Skin epidermis (tissue), 12 donors: ENCODE measurements at regions not wholly inside any gene's neighbourhood (a gene's known extent, or its start where the extent isn't known, plus 50 kb on each side); places are given as distances from the start of the nearest gene placed in this dataset.
A peak's percentile ranks its signal among the peaks of the same experiment; 100 is the strongest.
"Not testable (repeated sequence)": the region's sequence is repeated elsewhere in the genome, so short reads cannot be mapped to it uniquely, and the experiment has no call there.

ENCODE experiments used
- H3K27ac ChIP-seq, 21 experiments: fragments of 200-600 bp; sonication (generic) in 11 of 21; one replicate each; pipeline ENCODE4 v1.5.0; 2020; ENCODE audit warnings: mild to moderate bottlenecking in 3 of 21, inconsistent platforms in 2 of 21, moderate library complexity in 2 of 21
- H3K4me3 ChIP-seq, 7 experiments: fragments of 200-600 bp; sonication (generic) in 2 of 7; one replicate each; pipeline ENCODE4 v1.5.0; 2020; ENCODE audit warnings: inconsistent platforms in 2 of 7, mild to moderate bottlenecking in 2 of 7, moderate library complexity in 1 of 7

DNA sequence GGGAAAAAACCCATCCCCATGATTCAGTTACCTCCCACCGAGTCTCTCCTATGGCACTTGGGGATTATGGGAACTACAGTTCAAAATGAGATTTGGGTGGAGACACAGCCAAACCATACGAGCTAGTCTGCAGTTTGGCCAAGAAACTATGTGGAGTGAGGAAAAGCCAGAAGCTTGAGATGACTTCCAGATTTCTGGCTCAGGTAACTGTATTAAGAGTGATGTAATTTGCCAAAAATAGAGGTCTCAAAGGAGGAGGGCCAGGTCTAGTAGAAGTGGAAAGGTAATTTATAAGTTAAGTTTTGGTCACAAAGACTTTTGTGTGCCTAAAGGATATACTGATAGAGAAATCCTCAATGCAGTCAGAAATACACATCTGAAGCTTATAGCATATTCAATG, 279.7 kb upstream of the MGMT start:
- no peak overlapping the region for H3K4me3 ChIP-seq
- no peak overlapping the region for H3K27ac ChIP-seq

DNA sequence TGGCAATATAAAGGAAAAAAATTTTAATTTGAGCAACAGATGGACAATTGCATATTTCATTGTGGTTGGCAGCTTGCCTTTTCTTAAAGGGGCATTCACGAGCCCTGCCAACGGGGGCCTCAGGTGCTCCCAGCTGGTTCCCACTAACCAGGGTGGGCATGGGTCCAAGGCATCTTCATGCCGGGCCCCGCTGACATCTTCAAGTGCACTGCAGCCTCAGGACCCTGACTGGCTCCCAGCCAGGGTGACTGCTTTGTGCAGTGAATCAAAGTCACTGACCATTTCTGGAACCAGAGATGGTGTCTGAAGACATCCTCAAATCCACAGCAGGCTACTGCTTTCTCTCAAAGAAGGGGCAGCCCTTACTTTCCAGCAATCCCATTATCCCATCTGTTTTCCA, 275.2 kb upstream of the MGMT start:
- Histone ChIP-seq H3K4me3 (no peak overlapping the region), H3K27ac (no peak overlapping the region)

DNA sequence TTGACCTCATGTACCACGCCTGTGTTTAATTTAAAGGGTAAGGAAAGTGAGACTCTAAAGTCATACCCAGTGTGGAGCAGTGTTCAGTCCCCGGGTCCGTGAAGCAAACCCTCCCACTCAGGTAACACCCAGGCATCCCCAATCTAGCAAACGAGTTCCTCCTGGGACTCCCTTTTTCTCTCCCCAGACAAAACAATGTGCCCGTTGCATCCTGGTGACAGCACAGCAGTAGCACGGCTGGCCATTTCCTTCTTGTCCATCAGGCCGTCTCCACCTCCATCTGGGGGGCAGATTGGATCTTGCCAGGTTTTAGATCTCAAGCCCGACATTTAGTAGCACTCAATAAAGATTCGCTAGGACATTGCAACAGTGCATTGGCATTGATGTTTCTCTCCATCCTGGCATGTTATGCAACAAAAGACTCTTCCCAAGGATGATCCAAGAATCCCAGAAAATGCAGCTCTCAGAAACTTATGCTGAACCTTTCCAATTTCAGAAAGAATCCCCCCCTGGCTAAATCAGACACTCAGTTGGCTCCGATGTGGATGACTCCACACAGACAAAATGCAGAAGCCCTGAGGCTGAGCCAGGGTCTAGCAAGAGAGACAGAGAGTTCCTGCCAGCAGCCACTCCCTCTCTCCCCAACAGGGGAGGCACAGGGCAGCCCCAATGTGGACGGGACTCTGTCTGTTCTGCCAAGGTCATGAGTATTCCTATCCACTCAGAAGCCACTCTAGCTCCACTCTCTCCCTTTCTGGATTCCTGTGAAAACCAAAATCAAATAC, 274.5 kb upstream of the MGMT start:
- no peak overlapping the region for H3K4me3 ChIP-seq
- H3K27ac ChIP-seq = peak overlapping the region in 3 of 21 experiments; percentile 11 to 63 (median 43)

DNA sequence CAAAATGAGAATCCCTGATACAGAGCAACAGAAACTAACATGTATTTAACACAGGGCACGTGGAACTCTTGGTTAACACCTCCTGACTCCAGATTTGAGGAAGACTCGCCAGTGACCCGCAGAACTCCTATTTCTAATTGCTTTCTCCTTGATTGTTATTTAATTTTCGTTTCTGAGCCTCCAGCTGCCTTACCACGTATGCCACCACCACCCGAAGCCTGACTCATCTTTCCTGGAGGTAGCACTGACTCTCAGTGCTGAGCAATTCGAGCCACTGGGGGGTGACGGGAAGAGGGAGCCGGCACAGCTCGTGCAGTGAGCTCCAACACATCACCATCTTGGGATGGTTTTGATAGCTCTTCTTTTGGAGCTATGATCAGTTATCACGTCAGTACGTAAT, 273.9 kb upstream of the MGMT start:
- Histone ChIP-seq H3K27ac (peak overlapping the region in 3 of 21 experiments; percentile 11 to 63 (median 43)), H3K4me3 (no peak overlapping the region)

DNA sequence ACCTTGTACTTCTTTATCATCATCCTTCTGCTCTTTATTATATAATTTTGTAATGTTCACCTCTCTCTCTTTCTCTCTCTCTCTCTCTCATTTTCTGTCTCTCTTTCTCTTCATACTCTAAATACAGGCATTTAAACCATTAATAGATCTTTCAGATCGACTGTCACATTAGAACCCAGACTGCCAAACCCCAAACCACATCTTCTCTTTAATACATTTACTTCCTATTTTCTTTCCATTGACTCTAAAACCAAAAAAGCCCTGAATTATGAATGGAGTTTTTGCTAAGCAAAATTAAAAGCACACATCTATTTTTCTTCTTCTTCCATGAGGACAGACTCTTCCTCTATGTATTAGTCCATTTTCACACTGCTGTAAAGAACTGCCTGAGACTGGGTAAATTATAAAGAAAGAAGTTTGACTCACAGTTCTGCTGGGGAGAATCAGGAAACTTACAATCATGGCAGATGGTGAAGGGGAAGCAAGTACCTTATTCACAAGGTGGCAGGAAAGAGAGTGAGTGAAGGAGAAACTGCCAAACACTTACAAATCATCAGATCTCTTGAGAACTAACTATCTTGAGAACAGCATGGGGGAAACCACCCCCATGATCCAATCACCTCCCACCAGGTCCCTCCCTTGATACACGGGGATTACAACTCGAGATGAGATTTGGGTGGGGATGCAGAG, 272.7 kb upstream of the MGMT start:
- Histone ChIP-seq H3K27ac (no peak overlapping the region), H3K4me3 (no peak overlapping the region)

DNA sequence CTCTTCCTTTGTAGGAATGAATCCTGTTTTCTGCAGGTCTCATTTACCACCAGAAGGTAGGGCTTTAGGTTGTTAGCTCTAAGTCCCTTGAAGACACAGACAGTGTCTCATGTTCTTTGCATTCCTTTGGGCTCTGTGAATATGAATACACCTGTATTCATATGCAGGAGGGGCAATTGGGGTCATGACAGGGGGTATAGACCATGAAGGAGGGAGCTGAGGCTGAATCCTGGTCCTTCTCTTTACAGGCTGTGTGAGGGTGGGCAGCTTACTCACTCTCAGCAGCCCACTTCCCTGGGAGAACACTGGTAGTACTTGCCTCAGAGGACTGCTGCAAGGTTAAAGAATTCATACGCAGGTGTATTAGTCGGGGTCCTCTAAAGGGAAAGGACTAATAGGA, 267.2 kb upstream of the MGMT start:
- no peak overlapping the region for H3K27ac ChIP-seq
- H3K4me3 ChIP-seq = no peak overlapping the region

DNA sequence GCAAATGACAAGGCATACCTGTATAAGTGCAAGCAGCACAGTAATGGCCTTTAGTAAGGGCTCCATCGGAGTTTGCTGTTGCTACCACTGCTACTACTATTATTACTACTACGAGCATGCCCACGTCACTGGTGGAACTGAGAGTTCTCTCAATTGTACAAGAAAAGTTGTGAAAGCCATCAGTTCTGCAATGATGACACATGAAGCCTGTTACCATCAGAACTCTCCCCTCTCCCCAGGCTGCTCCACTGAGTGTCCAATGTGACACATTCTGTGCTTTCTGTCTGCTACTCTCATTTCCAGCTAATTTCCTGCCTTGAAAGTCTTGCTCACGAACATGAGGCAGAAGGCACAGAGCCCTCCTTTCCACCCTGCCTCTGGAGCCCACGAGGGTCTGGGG, 263.2 kb upstream of the MGMT start:
- Histone ChIP-seq H3K27ac (no peak overlapping the region), H3K4me3 (no peak overlapping the region)

DNA sequence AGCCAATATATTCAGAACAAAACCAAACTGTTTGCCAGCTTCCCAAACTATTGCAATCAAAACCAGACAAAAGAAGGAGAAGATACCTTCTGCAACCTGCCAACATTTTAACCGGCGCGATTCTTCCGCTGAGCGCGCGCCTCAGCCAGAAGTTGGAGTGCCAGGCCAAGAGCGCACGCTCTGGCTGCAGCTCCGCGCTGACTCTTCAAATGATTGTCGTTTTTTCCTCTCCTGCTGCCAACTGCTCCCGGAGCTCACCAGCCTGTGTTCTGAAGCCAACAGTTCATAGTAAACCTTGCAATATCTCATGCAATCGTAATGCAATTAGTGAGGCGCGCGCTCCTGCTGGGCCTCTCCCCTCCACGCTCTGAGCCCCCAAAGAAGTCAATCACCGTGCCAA, 259.7 kb upstream of the MGMT start:
- Histone ChIP-seq H3K4me3 (no peak overlapping the region), H3K27ac (no peak overlapping the region)

DNA sequence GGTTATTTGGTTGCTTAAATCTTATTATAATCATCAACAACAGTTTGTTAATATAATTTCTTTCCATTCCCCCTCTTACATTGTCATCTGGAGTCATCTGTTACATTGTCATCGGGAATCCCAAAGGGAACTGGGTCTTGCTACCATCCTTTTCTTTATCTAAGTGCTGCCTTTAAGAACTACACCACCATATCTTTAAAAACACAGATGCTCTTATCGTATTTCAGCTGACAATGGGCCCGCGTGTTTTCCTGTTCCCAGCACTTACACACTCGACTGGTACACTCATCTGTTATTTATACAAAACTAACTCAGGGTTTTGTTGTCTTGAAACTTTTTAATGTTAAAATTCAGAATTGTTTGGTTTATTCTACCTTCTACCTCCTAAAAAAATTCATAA, 256.2 kb upstream of the MGMT start:
- no peak overlapping the region for H3K4me3 ChIP-seq
- H3K27ac ChIP-seq = no peak overlapping the region

DNA sequence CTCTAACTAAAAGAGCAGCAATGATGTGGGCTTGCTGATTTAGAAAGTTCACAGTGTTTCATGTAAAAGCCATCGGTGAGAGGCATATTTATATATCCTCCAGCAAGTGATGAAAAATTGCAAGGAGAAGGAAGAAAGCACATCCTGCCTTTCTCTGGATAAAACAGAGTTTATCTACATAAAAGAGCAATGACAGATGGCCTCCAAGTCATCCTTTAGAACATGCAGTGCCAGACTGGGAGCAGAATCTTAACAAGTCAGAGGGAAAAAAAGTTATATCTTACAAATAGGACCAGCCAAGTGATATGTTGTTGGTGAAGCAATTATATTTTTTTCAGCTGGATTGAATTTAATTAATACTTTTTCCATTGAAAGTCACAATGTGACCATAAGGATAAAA, 253.8 kb upstream of the MGMT start:
- Histone ChIP-seq H3K4me3 (no peak overlapping the region), H3K27ac (no peak overlapping the region)

DNA sequence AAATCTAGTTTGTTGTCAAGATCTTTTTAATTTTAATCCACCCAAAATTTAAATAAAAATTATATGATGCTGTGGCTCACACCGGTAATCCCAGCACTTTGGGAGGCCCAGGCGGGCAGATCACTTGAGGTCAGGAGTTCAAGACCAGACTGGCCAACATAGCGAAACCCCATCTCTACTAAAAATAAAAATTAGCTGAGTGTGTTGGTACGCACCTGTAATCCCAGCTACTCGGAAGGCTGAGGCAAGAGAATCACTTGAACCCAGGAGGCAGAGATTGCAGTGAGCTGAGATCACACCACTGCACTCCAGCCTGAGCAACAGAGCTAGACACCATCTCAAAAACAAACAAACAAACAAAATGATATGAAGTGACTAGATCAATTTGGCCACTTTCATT, 253.0 kb upstream of the MGMT start:
- not testable (repeated sequence) for H3K27ac ChIP-seq, H3K4me3 ChIP-seq

DNA sequence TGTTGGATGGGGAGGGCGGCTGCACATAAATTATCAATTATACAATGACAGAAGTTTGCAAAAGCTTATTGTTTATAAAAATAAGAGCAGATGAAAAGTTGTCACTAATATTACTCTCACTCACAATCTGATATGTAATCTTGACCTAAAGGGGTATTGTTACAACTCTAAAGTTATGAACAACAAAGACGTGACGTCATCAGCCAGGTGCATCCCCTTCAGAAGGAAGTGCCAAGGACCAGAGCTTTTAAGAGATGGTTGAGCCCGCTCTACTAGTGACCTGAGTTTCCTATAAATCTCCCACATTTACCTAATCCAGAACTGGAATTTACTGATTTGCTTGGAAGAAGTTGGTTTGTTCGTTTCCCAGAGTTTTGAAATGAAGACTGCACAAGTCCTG, 247.7 kb upstream of the MGMT start:
- Histone ChIP-seq H3K4me3 (no peak overlapping the region), H3K27ac (no peak overlapping the region)

DNA sequence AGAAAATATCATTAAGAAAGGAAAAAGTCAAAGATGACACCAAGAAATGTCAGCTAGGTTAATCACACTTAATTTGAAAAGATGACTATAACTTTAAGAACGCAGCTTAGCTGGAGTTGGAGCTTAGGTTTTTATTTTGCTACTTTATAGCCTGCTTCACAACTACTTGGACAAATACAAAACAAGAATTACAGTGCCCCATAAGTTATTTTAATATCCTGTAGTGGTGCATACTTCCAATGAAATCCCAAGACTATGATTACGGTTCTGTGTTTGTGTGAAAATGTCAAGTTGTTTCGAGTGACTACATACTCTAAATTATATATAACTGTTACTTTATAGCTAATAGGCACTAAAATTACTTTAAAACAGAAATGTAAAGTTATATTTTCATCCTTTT, 244.6 kb upstream of the MGMT start:
- Histone ChIP-seq H3K27ac (no peak overlapping the region), H3K4me3 (no peak overlapping the region)

DNA sequence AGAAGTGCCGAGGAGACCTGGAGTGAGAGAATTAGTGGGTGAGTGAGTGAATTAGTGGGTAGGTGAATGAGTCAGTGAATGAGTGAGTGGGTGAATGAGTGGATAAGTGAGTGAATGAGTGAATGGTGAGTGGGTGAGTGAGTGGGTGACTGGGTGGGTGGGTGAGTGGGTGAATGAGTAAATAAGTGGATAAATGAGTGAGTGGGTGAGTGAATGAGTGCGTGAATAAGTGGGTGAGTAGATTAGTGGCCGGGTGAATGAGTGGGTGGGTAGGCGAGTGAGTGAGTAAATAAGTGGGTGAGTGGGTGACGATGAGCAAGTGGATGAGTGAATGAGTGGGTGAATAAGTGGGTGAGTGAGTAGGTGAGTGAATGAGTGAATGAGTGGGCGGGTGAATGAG, 243.7 kb upstream of the MGMT start:
- Histone ChIP-seq H3K27ac (no peak overlapping the region), H3K4me3 (no peak overlapping the region)

DNA sequence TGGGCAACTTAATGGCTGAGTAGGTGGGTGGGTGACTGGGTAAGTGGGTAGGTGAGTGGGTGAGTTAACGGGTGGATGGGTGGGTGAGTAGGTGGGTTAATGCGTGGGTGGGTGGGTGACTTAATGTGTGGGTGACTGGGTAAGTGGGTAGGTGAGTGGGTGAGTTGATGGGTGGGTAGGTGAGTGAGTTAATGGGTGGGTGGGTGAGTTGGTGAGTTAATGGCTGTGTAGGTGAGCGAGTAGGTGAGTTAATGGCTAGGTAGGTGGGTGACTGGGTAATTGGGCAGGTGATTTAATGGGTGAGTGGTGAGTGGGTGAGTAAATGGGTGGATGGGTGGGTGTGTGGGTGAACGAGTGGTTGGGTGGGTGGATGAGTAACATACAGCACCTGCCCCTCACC, 243.0 kb upstream of the MGMT start:
- no peak overlapping the region for H3K27ac ChIP-seq
- no peak overlapping the region for H3K4me3 ChIP-seq

DNA sequence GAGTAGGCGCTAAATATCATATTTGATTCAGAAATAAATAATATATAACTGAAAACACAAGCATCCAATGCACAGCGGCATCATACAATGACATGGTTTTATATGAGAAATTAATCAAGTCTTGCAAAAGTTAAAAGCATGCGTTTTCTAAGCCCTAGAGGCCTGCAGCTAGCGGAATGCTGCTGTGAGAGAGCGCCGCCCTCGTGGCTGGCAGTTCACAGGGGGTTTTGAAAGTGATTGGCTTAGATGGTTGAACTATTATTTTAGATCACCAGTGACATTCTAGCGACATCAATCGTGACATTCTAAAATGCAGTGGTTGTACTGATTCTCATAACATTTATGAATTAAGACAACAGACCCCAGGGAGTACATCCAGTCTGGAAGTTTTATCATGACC, 235.2 kb upstream of the MGMT start:
- Histone ChIP-seq H3K27ac (no peak overlapping the region), H3K4me3 (no peak overlapping the region)

DNA sequence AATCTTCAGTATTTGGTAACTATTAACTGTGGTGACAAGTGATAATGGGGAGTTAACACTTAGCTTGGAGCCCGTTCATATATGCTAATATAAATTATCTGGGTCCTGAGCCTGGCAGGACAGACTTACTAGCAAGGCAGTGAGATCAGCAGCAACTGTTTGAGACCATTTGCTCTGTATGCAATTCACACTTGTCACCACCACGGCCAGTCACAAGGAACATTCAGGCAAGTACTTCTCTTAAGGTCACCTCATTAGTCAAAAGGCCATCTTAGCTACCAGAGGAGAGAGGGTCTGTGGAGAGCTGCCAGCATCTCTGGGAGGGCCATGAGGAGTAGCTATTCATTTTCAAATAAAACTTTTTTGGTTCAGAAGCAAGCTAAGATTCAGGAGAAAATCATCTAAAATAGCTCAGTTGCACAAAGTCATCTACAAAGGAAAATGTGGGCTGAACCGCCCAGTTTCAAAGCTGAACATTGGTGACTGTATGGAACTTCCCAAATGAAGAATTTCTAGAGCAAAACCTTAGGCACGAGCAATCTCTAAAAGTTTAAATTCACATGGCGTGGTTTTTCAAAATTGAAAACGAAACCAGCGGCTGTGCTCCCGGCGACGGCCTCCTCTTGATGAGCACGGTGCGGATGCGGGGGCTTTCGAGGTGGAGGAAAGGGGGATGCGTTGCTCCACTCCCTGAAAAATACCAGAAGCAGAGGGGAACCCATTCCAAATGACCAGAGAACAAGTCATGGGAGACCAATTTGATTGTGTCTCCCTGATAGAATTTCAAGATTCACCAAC, 233.5 kb upstream of the MGMT start:
- Histone ChIP-seq H3K4me3 (no peak overlapping the region), H3K27ac (no peak overlapping the region)

DNA sequence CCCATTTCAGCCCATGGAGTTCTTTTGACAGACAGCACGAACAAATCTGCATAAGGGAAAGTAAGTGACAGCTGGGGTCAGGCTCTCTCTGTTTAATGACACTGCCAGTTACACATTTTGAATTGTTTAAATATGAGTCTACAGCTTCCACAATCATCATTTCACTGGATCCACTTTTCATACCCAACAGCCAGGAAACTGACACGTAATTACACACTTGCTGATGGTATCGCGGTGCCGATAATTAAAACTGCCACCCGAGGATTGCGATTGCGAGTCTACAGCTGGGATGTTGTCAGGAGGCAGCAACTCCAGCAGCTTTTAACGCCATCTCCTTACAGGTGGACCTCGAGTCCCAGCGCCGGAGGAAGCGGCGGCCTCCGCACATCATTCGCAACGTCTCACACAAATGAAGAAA, 230.8 kb upstream of the MGMT start:
- Histone ChIP-seq H3K4me3 (no peak overlapping the region), H3K27ac (no peak overlapping the region)

DNA sequence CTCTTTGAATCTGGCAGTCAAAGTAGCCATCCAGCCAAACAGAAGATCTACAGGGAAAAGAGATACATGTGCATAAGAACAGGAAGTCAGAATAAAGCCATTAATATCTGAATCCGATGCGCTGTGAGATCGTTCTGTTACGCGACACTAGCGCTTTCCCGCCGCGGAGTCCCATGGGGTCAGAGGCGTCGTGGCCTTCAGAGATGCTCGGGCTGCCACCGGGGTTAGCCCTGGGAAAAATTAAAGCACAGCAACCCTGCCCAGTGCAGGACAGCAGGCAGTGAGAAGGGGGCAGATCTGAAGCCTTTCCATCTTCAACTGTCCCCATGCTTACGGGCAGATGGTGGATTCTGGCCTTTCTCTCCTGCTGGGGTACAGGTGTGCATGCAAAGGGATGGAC, 225.6 kb upstream of the MGMT start:
- H3K4me3 ChIP-seq = no peak overlapping the region
- H3K27ac ChIP-seq = no peak overlapping the region

DNA sequence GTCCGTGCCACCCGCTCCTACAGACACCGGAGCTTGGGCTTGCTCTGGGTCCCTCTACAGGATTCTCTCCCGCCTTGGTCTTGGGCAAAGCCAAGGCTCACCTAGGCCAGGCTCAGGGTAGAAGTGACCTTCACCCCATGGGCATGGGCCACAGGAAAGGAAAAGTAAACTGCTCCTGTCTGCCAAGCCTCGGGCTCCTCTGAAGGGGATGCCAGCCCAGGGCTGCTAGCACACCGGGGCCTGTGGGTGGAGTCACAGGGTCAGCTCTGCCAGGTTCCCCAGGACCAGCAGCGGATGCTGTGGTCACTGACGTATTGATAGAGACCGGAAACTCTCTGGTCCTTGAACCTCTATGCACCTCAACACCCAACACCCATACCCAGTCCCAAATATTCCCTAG, 222.7 kb upstream of the MGMT start:
- H3K27ac ChIP-seq = no peak overlapping the region
- H3K4me3 ChIP-seq = no peak overlapping the region

DNA sequence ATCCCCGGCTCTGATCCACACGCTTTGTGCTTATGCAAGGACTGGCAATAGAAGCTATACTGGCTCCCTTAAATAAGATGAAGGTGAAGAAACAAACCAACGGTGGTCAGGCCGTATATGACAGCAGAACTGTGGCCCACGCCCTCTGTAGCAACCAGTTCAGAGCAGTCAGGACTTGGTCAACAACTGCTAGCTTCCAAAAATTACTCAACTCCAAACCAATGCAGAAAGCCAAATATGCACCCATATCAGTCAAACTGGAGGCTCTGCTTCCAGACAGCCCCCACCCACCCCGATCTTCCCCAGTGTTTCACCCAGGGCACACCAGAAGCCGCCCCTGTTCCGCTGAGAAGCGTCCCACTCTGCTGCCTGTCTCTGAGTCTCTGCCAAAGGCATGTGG, 222.3 kb upstream of the MGMT start:
- H3K27ac ChIP-seq = no peak overlapping the region
- no peak overlapping the region for H3K4me3 ChIP-seq
